ENCODE measurements at regions not wholly inside any gene's neighbourhood (a gene's known extent, or its start where the extent isn't known, plus 50 kb on each side); places are given as distances from the start of the nearest gene placed in this dataset.

DNA sequence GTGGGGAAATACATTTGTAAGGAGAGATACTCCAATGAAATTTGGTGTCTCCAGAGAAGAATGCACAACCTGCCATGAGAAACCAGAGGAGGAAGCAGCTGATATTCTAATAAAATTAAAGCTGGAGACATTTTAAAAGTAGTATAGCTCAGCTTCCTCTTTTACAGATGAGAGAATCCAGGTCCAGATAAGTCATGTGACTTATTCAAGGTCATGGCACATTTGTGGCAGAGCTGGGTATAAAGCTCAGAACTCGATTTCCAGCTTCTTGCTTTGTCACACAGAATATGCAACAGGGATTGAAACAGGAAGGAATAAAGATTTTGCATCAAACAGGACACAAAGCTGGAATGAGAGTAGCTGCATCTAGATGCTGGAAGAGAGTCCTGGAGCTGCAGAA is 174.8 kb downstream of the EMP1 start:
- ChIA-PET POLR2A (no interaction called here), CTCF (interaction anchor here (2.3 kb wide), 1 partner anchor 9 kb away, joined by 19 read pairs; no protein-coding TSS in a partner anchor)
- DNase-seq (ENCODE audit: extremely low spot score) = no peak
- TF ChIP-seq, protein P1, sequence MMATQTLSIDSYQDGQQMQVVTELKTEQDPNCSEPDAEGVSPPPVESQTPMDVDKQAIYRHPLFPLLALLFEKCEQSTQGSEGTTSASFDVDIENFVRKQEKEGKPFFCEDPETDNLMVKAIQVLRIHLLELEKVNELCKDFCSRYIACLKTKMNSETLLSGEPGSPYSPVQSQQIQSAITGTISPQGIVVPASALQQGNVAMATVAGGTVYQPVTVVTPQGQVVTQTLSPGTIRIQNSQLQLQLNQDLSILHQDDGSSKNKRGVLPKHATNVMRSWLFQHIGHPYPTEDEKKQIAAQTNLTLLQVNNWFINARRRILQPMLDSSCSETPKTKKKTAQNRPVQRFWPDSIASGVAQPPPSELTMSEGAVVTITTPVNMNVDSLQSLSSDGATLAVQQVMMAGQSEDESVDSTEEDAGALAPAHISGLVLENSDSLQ (IDR thresholded peaks at IDR 0.05) = no peak
- TF ChIP-seq FOXM1 (IDR thresholded peaks at IDR 0.05; ENCODE audit: borderline replicate concordance) (no peak), LEF1 (IDR thresholded peaks at IDR 0.05; ENCODE audit: borderline replicate concordance) (no peak), FOXK2 (IDR thresholded peaks at IDR 0.05) (no peak), ELF4 (IDR thresholded peaks at IDR 0.05) (no peak), ZNF384 (IDR thresholded peaks at IDR 0.05) (no peak), ARNT (IDR thresholded peaks at IDR 0.05) (no peak), HDGF (IDR thresholded peaks at IDR 0.05; ENCODE audit: borderline replicate concordance) (no peak), BHLHE40 (IDR thresholded peaks at IDR 0.05; ENCODE audit: borderline replicate concordance) (no peak)

DNA sequence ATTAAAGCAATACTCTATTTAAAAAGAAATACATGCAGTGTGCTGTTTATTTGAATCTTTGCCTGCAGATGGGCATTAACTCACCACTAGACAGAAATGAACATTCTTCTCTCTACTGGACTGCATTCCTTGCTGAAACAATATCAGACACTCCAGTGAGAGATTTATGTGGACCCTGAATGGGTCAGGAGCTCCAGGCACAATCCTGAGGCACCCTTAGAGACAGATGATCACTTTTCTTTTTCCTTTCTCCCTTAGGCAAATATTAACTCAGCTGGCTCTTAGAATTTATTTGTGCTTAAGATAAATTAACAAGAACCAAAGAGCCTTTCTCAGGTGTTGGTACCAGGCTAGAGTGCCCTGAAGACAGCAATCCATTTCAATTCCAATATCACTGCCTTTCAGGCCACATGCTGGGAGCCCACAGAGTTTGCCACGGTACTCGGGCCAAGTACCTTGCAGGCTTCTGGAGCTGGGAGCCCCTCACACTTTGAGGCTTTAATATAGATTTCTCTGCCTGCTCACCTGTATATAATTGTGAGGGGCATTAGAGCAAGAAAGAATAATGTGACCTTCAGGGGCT is 173.0 kb downstream of the EMP1 start:
- CTCF ChIA-PET = interaction anchor here (0.8 kb wide), 1 partner anchor 165 kb away, joined by 3 read pairs; no protein-coding TSS in a partner anchor
- DNase-seq (ENCODE audit: extremely low spot score) = no peak
- POLR2A ChIA-PET = no interaction called here
- TF ChIP-seq ARNT (IDR thresholded peaks at IDR 0.05) (no peak), CTBP1 (IDR thresholded peaks at IDR 0.05; ENCODE audit: borderline replicate concordance) (no peak), L3MBTL2 (conservative IDR thresholded peaks at IDR 0.05) (no peak), SP1 (IDR thresholded peaks at IDR 0.05) (no peak), ELF4 (IDR thresholded peaks at IDR 0.05) (no peak), BHLHE40 (IDR thresholded peaks at IDR 0.05; ENCODE audit: borderline replicate concordance) (no peak), SUZ12 (IDR thresholded peaks at IDR 0.05) (no peak), FOXM1 (IDR thresholded peaks at IDR 0.05; ENCODE audit: borderline replicate concordance) (no peak), ZNF384 (IDR thresholded peaks at IDR 0.05) (no peak), TARDBP (IDR thresholded peaks at IDR 0.05) (no peak), FOXA1 (IDR thresholded peaks at IDR 0.05) (no peak), NFRKB (IDR thresholded peaks at IDR 0.05) (no peak), FOXK2 (IDR thresholded peaks at IDR 0.05) (no peak), LEF1 (IDR thresholded peaks at IDR 0.05; ENCODE audit: borderline replicate concordance) (no peak), HDGF (IDR thresholded peaks at IDR 0.05; ENCODE audit: borderline replicate concordance) (no peak)
- TF ChIP-seq, protein P1 (IDR thresholded peaks at IDR 0.05) = no peak

DNA sequence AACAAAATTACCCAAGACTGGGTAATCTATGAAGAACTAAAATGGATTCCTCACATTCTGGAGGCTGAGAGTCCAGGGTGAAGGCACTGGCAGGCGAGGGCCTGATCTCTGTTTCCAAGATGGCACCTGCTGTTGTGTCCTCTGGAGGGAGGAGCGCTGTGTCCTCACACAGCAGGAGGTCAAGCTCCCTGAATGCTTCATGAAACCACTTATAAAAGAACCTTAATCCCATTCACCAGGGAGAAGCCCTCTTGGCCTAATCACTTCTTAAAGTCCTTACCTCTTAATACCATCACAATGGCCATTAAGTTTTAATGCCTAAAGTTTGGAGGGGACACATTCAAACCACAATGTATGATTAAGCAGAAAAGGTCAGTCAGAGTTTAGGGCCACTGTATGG is 172.4 kb downstream of the EMP1 start:
- ChIA-PET CTCF (no interaction called here), POLR2A (no interaction called here)
- TF ChIP-seq FOXK2 (IDR thresholded peaks at IDR 0.05) (no peak), SP1 (IDR thresholded peaks at IDR 0.05) (no peak), NFRKB (IDR thresholded peaks at IDR 0.05) (no peak), TARDBP (IDR thresholded peaks at IDR 0.05) (no peak), ARNT (IDR thresholded peaks at IDR 0.05) (no peak), CTBP1 (IDR thresholded peaks at IDR 0.05; ENCODE audit: borderline replicate concordance) (no peak)
- DNase-seq (ENCODE audit: extremely low spot score) = no peak

DNA sequence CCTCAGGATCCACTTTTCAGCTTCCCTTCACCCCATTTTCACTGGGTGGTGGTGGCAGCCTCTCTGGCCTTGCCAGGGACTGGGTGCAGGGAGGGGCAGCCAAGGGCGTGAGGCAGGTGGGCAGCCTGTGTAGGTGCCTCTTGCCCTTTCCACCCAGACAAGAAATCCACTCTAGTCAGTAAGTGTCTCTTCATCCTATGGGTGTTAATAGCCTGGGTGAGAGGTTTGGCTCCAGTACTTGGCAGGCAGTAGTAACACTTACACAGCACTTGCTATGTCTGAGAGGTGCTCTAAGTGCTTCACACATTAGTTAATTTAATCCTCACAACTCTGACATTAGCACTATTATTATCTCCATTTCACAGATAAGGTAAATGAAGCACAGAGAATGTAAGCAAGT is 171.9 kb downstream of the EMP1 start:
- ChIA-PET CTCF (no interaction called here), POLR2A (no interaction called here)
- no peak for DNase-seq (ENCODE audit: extremely low spot score)
- TF ChIP-seq BHLHE40 (IDR thresholded peaks at IDR 0.05; ENCODE audit: borderline replicate concordance) = no peak
- no peak for TF ChIP-seq NFRKB (IDR thresholded peaks at IDR 0.05)
- no peak for TF ChIP-seq FOXM1 (IDR thresholded peaks at IDR 0.05; ENCODE audit: borderline replicate concordance)
- no peak for TF ChIP-seq FOXK2 (IDR thresholded peaks at IDR 0.05)
- TF ChIP-seq CTBP1 (IDR thresholded peaks at IDR 0.05; ENCODE audit: borderline replicate concordance) = no peak
- TF ChIP-seq SUZ12 (IDR thresholded peaks at IDR 0.05) = no peak
- TF ChIP-seq ARNT (IDR thresholded peaks at IDR 0.05) = no peak
- no peak for TF ChIP-seq TARDBP (IDR thresholded peaks at IDR 0.05)
- TF ChIP-seq FOXA1 (IDR thresholded peaks at IDR 0.05) = no peak
- TF ChIP-seq ZNF384 (IDR thresholded peaks at IDR 0.05) = no peak
- no peak for TF ChIP-seq LEF1 (IDR thresholded peaks at IDR 0.05; ENCODE audit: borderline replicate concordance)
- TF ChIP-seq L3MBTL2 (conservative IDR thresholded peaks at IDR 0.05) = no peak
- TF ChIP-seq, protein P1 (IDR thresholded peaks at IDR 0.05) = no peak
- TF ChIP-seq SP1 (IDR thresholded peaks at IDR 0.05) = no peak
- no peak for TF ChIP-seq HDGF (IDR thresholded peaks at IDR 0.05; ENCODE audit: borderline replicate concordance)
- TF ChIP-seq ELF4 (IDR thresholded peaks at IDR 0.05) = no peak

DNA sequence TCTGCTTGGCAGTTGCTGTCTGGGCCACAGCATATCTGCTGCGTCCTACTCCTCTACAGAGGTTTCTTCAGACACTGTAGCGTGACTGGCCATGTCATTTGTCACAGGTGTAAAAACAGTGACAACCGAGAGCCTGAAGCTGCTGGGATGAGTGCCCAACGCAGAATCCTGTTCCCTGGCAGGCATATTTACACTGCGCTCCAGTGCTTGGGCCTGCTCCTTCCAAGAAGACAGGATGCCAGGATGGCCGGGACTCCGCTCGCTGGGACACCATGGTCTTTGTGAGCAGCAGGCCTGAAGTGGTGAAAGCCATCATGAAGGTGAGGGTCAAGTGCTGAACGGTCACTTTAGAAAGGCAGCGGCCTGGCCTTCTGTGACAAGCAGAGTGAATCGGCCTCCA is 171.4 kb downstream of the EMP1 start:
- ChIA-PET CTCF (no interaction called here), POLR2A (no interaction called here)
- DNase-seq (ENCODE audit: extremely low spot score) = no peak
- TF ChIP-seq FOXK2 (IDR thresholded peaks at IDR 0.05) = no peak
- TF ChIP-seq, protein P1 (IDR thresholded peaks at IDR 0.05) = no peak
- no peak for TF ChIP-seq LEF1 (IDR thresholded peaks at IDR 0.05; ENCODE audit: borderline replicate concordance)
- TF ChIP-seq BHLHE40 (IDR thresholded peaks at IDR 0.05; ENCODE audit: borderline replicate concordance) = no peak

DNA sequence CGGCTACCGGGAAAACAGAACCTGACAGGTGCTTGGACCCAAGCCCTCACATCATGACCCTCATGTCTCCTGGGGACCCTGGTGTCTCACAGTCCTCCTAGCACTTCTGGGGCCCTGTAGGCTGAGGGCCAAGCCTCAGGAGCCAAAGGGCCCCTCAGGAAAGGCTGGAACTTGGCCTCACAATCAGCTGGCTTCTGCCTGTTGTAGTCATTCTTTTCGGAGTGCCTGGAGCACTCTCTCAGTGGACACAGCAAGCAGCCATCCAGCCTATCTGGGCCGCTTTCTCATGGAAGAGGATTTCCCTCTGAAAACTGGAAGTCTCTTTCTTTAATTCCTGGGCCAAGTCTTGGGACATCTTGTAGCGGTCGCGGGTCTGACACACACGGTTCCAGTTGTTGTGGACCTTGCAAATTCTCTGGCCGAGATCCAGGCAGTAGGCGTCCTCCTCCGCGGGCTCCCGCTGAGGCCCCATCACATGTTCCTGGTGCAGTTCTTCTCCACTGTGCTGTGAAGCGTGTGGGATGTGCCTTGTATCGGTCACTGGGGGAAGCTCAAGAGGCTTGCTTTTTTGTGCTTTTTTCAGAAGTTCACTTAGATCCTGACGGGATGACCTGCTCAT is 169.3 kb downstream of the EMP1 start:
- TF ChIP-seq ZNF384 (IDR thresholded peaks at IDR 0.05) (no peak), SP1 (IDR thresholded peaks at IDR 0.05) (no peak), NFRKB (IDR thresholded peaks at IDR 0.05) (no peak), ELF4 (IDR thresholded peaks at IDR 0.05) (no peak)
- DNase-seq (ENCODE audit: extremely low spot score) = no peak
- ChIA-PET POLR2A (no interaction called here), CTCF (no interaction called here)

Measured in HEK293T (cell line).